ACHN (cell line): ENCODE measurements at regions not wholly inside any gene's neighbourhood (a gene's known extent, or its start where the extent isn't known, plus 50 kb on each side); places are given as distances from the start of the nearest gene placed in this dataset.
"Not testable (repeated sequence)": the region's sequence is repeated elsewhere in the genome, so short reads cannot be mapped to it uniquely, and the experiment has no call there.

ENCODE experiments used
- DNase-seq: peaks from one replicate; pipeline ENCODE4 v3.0.0-alpha.2; 2015
- in situ Hi-C: cut with HindIII; loops from 2 replicates; pipeline ENCODE4 v1.10.0; 2017; ENCODE audit warnings: low sequenced_read_pairs, low pct_ligation_motif_present, low pct_unique_long_range_greater_than_20kb

- in situ Hi-C loops: no loop called here
Observed at GRCh38 chr5:152094060-152094459, 169.4 kb upstream of the GLRA1 start.

GRCh38 chr5:152092580-152092979, 167.9 kb upstream of the GLRA1 start:
- DNase-seq: no peak
- in situ Hi-C loops: no loop called here

More at GRCh38 chr5:152094060-152094459, 169.4 kb upstream of the GLRA1 start:
- no peak for DNase-seq

- no peak for DNase-seq
- in situ Hi-C loops: no loop called here
Observed at GRCh38 chr5:152089644-152090043, 165.0 kb upstream of the GLRA1 start.

- in situ Hi-C loops: no loop called here
- no peak for DNase-seq
Observed at GRCh38 chr5:152086668-152087067, 162.0 kb upstream of the GLRA1 start.

- in situ Hi-C loops: no loop called here
- no peak for DNase-seq
Observed at GRCh38 chr5:152084476-152084875, 159.8 kb upstream of the GLRA1 start.

GRCh38 chr5:152083231-152083630, 158.6 kb upstream of the GLRA1 start:
- in situ Hi-C loops: no loop called here

GRCh38 chr5:152072091-152072490, 147.4 kb upstream of the GLRA1 start:
- in situ Hi-C loops: no loop called here
- no peak for DNase-seq

More at GRCh38 chr5:152083231-152083630, 158.6 kb upstream of the GLRA1 start:
- no peak for DNase-seq

GRCh38 chr5:152070591-152070990, 145.9 kb upstream of the GLRA1 start:
- in situ Hi-C loops: no loop called here
- DNase-seq: no peak

- DNase-seq: no peak
- in situ Hi-C loops: no loop called here
Observed at GRCh38 chr5:152066784-152067183, 142.1 kb upstream of the GLRA1 start.

GRCh38 chr5:152063004-152063403, 138.4 kb upstream of the GLRA1 start:
- in situ Hi-C loops: no loop called here

GRCh38 chr5:152061095-152061494, 136.4 kb upstream of the GLRA1 start:
- no peak for DNase-seq
- in situ Hi-C loops: no loop called here

More at GRCh38 chr5:152063004-152063403, 138.4 kb upstream of the GLRA1 start:
- DNase-seq: no peak

GRCh38 chr5:152058267-152058666, 133.6 kb upstream of the GLRA1 start:
- in situ Hi-C loops: no loop called here
- DNase-seq: no peak

- no peak for DNase-seq
Observed at GRCh38 chr5:152056931-152057330, 132.3 kb upstream of the GLRA1 start.

GRCh38 chr5:152052470-152052869, 127.8 kb upstream of the GLRA1 start:
- in situ Hi-C loops: no loop called here
- DNase-seq: no peak

More at GRCh38 chr5:152056931-152057330, 132.3 kb upstream of the GLRA1 start:
- in situ Hi-C loops: no loop called here

GRCh38 chr5:152051499-152052454, 127.1 kb upstream of the GLRA1 start:
- no peak for DNase-seq
- in situ Hi-C loops: no loop called here

- in situ Hi-C loops: no loop called here
- no peak for DNase-seq
Observed at GRCh38 chr5:152046361-152046760, 121.7 kb upstream of the GLRA1 start.

- DNase-seq, in situ Hi-C loops: not testable (repeated sequence)
Observed at GRCh38 chr5:152038856-152039255, 114.2 kb upstream of the GLRA1 start.

- in situ Hi-C loops, DNase-seq: not testable (repeated sequence)
Observed at GRCh38 chr5:152026328-152027024, 101.8 kb upstream of the GLRA1 start.

- DNase-seq: no peak
- in situ Hi-C loops: no loop called here
Observed at GRCh38 chr5:152016421-152016820, 91.8 kb upstream of the GLRA1 start.
